Fibroblast of villous mesenchyme (primary cell): ENCODE measurements at regions not wholly inside any gene's neighbourhood (a gene's known extent, or its start where the extent isn't known, plus 50 kb on each side); places are given as distances from the start of the nearest gene placed in this dataset.
A peak's percentile ranks its signal among the peaks of the same experiment; 100 is the strongest.

Source experiments
- DNase-seq: peaks from one replicate; pipeline ENCODE4 v3.0.0-alpha.2; 2010; ENCODE audit warnings: low read depth
- H3K4me3 ChIP-seq: 2 replicates; pipeline ENCODE4 v1.5.1; 2011; ENCODE audit warnings: low read depth, mild to moderate bottlenecking, low read length
- CTCF ChIP-seq: IDR thresholded peaks from 2 replicates; pipeline ENCODE4 v1.5.1; 2012; ENCODE audit warnings: low read depth, mild to moderate bottlenecking, low read length; ENCODE audit not compliant: insufficient read depth

DNA sequence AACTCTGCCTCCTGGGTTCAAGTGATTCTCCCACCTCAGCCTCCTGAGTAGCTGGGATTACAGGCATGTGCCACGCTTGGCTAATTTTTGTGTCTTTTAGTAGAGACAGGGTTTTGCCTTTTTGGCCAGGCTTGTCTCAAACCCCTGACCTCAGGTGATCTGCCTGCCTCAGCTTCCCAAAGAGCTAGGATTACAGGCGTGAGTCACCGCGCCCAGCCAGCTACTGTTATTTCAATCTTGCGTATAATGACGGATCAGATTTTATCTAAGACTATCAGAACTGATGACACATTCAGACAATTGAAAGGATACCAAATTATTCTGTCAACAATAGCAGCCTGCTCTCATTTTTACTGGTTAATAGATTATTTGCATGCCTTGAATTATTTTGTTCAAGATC lies 612.2 kb downstream of the ZIC1 start:
- TF ChIP-seq CTCF: no peak
- no peak for DNase-seq

GRCh38 chr3:148023994-148024393 lies 614.8 kb downstream of the ZIC1 start:
- no peak overlapping the region for H3K4me3 ChIP-seq
- peak; percentile 38 for DNase-seq
- no peak for TF ChIP-seq CTCF

More for the DNA sequence above, 612.2 kb downstream of the ZIC1 start:
- H3K4me3 ChIP-seq: no peak overlapping the region

GRCh38 chr3:148026009-148026588 lies 616.9 kb downstream of the ZIC1 start:
- TF ChIP-seq CTCF: no peak
- no peak overlapping the region for H3K4me3 ChIP-seq
- no peak for DNase-seq

GRCh38 chr3:148030975-148031374 lies 621.8 kb downstream of the ZIC1 start:
- TF ChIP-seq CTCF: no peak
- DNase-seq: no peak
- no peak overlapping the region for H3K4me3 ChIP-seq

DNA sequence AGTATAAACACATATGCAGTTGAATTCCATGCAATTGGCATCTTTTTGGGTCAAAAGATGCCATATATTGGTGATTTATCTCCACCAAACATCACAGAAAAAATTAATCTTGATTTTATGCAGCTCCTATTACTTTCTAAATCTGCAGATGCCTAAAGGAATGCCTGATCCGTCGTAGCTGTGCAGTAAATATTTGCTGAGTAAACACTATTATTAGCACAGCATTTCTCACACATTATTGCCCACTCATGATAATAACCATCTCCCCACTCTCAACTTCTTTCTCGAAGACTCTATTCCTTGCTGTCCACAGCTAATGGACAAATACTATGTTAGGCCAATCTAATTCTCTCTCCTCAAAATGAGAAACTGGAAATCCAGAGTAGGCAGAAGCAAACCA lies 625.2 kb downstream of the ZIC1 start:
- no peak for TF ChIP-seq CTCF
- DNase-seq: no peak
- H3K4me3 ChIP-seq: no peak overlapping the region

DNA sequence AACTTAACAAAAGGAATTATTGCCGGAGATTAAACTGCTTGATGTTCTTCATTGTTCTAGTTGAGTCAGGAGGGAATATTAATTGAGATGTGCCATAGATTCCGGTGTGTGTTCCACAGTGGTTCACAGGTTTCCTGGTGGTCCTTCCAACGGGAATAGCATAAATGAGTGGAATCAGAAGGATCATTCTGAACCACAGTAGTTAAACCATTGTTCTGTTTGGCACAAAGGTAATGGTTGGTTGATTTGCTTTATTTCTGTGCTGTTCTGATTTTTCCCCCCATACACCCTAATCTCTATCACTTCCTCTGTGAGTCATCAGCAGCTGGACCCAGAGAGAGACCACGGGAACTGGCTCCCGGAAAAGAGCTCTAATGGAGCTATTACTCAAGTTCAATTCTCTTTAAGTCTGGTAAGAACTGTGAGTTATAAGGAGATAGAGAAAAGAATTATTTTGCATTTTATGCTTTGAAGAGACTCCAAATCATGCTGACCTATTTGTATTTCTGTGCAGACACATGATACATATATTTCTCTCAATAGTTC lies 627.2 kb downstream of the ZIC1 start:
- TF ChIP-seq CTCF: no peak
- DNase-seq: no peak
- H3K4me3 ChIP-seq: no peak overlapping the region
